ENCODE measurements at regions not wholly inside any gene's neighbourhood (a gene's known extent, or its start where the extent isn't known, plus 50 kb on each side); places are given as distances from the start of the nearest gene placed in this dataset.
A peak's percentile ranks its signal among the peaks of the same experiment; 100 is the strongest.

GRCh38 chr13:62126400-62126799 is 710.8 kb upstream of the PCDH20 start:
- no peak for DNase-seq (ENCODE audit: low spot score in 2 of 2)
- Histone ChIP-seq H3K9me3 (no peaks in the 10 kb centered on the region), H3K4me3 (no peak overlapping the region), H3K27me3 (no peaks in the 10 kb centered on the region), H3K4me1 (no peaks in the 10 kb centered on the region), H3K36me3 (no peaks in the 10 kb centered on the region), H3K27ac (no peak overlapping the region)
- TF ChIP-seq POLR2A (IDR thresholded peaks at IDR 0.05) (no peak), EP300 (IDR thresholded peaks at IDR 0.05) (no peak), CTCF (IDR thresholded peaks at IDR 0.05) (no peak), POLR2AphosphoS5 (IDR thresholded peaks at IDR 0.05) (no peak)
- 85% methylated on average over 1 of the region's 1 CpG for WGBS

- Histone ChIP-seq H3K27ac (no peak overlapping the region), H3K36me3 (no peaks in the 10 kb centered on the region), H3K27me3 (no peaks in the 10 kb centered on the region), H3K9me3 (no peaks in the 10 kb centered on the region), H3K4me1 (no peaks in the 10 kb centered on the region), H3K4me3 (no peak overlapping the region)
- TF ChIP-seq CTCF (IDR thresholded peaks at IDR 0.05) (no peak), POLR2A (IDR thresholded peaks at IDR 0.05) (no peak), POLR2AphosphoS5 (IDR thresholded peaks at IDR 0.05) (no peak), EP300 (IDR thresholded peaks at IDR 0.05) (no peak)
- WGBS = 73% methylated on average over 1 of the region's 1 CpG
- DNase-seq (ENCODE audit: low spot score in 2 of 2) = no peak
These were observed 709.8 kb upstream of the PCDH20 start for GRCh38 chr13:62125451-62125850.

GRCh38 chr13:62123409-62123808 is 707.8 kb upstream of the PCDH20 start:
- DNase-seq (ENCODE audit: low spot score in 2 of 2) = no peak

DNA sequence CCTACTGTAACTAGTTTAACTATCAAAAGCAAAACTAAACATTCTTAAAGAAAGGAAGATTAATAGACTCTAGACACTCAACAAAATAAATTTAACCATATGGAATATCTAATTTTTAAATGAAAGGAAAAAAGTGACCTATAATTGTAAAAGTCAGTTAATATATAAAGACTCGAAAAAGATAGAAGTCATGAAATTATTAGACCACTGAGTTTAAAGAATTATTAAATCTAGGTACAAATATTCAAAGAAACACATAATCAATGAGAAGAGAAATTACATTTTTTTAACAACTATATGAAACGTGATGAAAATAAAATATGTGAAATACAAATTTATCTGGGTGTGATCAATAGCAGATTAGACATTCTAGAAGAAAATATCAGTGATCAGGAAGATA is 706.8 kb upstream of the PCDH20 start:
- Histone ChIP-seq H3K27ac (no peak overlapping the region), H3K36me3 (no peaks in the 10 kb centered on the region), H3K4me1 (no peaks in the 10 kb centered on the region), H3K9me3 (no peaks in the 10 kb centered on the region), H3K27me3 (no peaks in the 10 kb centered on the region), H3K4me3 (no peak overlapping the region)
- no peak for DNase-seq (ENCODE audit: low spot score in 2 of 2)
- TF ChIP-seq EP300 (IDR thresholded peaks at IDR 0.05) (no peak), POLR2AphosphoS5 (IDR thresholded peaks at IDR 0.05) (no peak), CTCF (IDR thresholded peaks at IDR 0.05) (no peak), POLR2A (IDR thresholded peaks at IDR 0.05) (no peak)
- WGBS = 78% methylated on average over 2 of the region's 2 CpGs

More at GRCh38 chr13:62123409-62123808, 707.8 kb upstream of the PCDH20 start:
- no peak overlapping the region for H3K27ac ChIP-seq
- no peaks in the 10 kb centered on the region for H3K9me3 ChIP-seq
- WGBS = 69% methylated on average over 2 of the region's 2 CpGs
- no peak overlapping the region for H3K4me3 ChIP-seq
- TF ChIP-seq POLR2AphosphoS5 (IDR thresholded peaks at IDR 0.05) (no peak), EP300 (IDR thresholded peaks at IDR 0.05) (no peak), POLR2A (IDR thresholded peaks at IDR 0.05) (no peak), CTCF (IDR thresholded peaks at IDR 0.05) (no peak)
- H3K27me3 ChIP-seq = no peaks in the 10 kb centered on the region
- no peaks in the 10 kb centered on the region for H3K4me1 ChIP-seq
- no peaks in the 10 kb centered on the region for H3K36me3 ChIP-seq

GRCh38 chr13:62119739-62120700 is 704.4 kb upstream of the PCDH20 start:
- H3K4me1 ChIP-seq = no peaks in the 10 kb centered on the region
- no peaks in the 10 kb centered on the region for H3K27me3 ChIP-seq
- TF ChIP-seq CTCF (IDR thresholded peaks at IDR 0.05) = peak in 1 of 2 donors; percentile 14
- TF ChIP-seq POLR2A (IDR thresholded peaks at IDR 0.05) = no peak
- no peak overlapping the region for H3K27ac ChIP-seq
- H3K4me3 ChIP-seq = no peak overlapping the region
- DNase-seq (ENCODE audit: low spot score in 2 of 2) = no peak
- H3K9me3 ChIP-seq = no peaks in the 10 kb centered on the region
- 27% methylated on average over 5 of the region's 5 CpGs for WGBS
- no peaks in the 10 kb centered on the region for H3K36me3 ChIP-seq

Data from suprapubic skin (tissue), 4 donors.